Brain microvascular endothelial cell (primary cell): ENCODE measurements at regions not wholly inside any gene's neighbourhood (a gene's known extent, or its start where the extent isn't known, plus 50 kb on each side); places are given as distances from the start of the nearest gene placed in this dataset.

ENCODE experiments used
- DNase-seq: peaks from one replicate; pipeline ENCODE4 v3.0.0-alpha.2; 2020
- H3K27ac ChIP-seq: fragments of 250-450 bp; sonication (Bioruptor Pico); 2 replicates; pipeline ENCODE4 v1.5.1; 2020; ENCODE audit warnings: mild to moderate bottlenecking, moderate library complexity
- H3K27me3 ChIP-seq: fragments of 250-450 bp; sonication (Bioruptor Pico); replicated peaks from 2 replicates; pipeline ENCODE4 v1.5.1; 2020; ENCODE audit warnings: mild to moderate bottlenecking
- H3K36me3 ChIP-seq: fragments of 250-450 bp; sonication (Bioruptor Pico); replicated peaks from 2 replicates; pipeline ENCODE4 v1.5.1; 2020; ENCODE audit warnings: mild to moderate bottlenecking
- H3K4me3 ChIP-seq: 2 replicates; pipeline ENCODE4 v1.5.1; 2011; ENCODE audit warnings: low read depth, mild to moderate bottlenecking, control low read depth, low read length, moderate library complexity
- CTCF ChIP-seq: IDR thresholded peaks from 2 replicates; pipeline ENCODE4 v1.5.1; 2011; ENCODE audit warnings: low read depth, mild to moderate bottlenecking, moderate library complexity, low read length, control low read depth, inconsistent platforms; ENCODE audit errors: missing control alignments
- in situ Hi-C: cut with HindIII; loops from 2 replicates; pipeline ENCODE4 v1.10.0; 2017; ENCODE audit warnings: low sequenced_read_pairs, low pct_ligation_motif_present

DNA sequence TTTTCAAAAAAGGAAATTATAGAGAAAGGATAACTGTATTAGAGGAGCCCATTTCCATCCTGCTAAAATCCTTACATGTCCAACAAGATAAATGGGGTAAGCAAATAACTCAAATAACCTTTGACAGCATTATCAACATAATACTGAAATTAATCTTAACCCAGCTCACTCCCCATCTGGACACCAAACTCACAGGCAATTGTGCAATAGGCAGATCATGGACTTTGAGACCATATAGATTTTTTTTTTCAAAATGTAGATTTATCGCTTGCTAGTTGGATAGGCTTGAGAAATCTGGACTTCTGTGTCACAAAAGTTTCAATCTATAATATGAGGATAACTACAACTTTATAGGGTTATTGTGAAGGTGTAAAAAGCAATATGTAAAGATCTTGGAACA lies 134.4 kb upstream of the ASCC3 start:
- in situ Hi-C loops, result no loop called here
- Histone ChIP-seq H3K36me3 (no peaks in the 10 kb centered on the region), H3K4me3 (no peak overlapping the region), H3K27me3 (no peaks in the 10 kb centered on the region), H3K27ac (no peak overlapping the region)
- no peak for TF ChIP-seq CTCF
- DNase-seq, result no peak

- DNase-seq, result no peak
- no peak overlapping the region for H3K4me3 ChIP-seq
- no peak for TF ChIP-seq CTCF
- H3K27ac ChIP-seq, result no peak overlapping the region
- no peaks in the 10 kb centered on the region for H3K36me3 ChIP-seq
- no peaks in the 10 kb centered on the region for H3K27me3 ChIP-seq
- in situ Hi-C loops, result no loop called here
These were observed 135.0 kb upstream of the ASCC3 start for GRCh38 chr6:101016163-101016562.

DNA sequence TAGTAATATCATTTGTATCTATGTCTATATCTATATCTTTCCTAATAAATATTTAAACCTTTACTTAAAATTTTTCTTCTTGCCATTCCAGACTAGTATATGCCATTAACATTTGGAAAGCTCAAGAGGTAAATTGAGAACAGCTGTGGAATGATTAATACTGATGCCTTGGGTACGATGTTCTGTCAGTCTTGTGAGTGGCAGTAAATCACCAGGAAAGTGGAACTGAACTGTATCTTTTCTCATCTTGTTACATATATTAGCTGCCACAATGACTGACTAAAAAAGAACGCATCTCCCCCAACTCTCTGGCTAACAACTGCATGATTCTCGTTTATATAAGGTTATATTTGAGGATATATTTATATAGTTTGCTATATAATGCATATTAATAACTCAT lies 137.0 kb upstream of the ASCC3 start:
- H3K36me3 ChIP-seq, result no peaks in the 10 kb centered on the region
- no peak overlapping the region for H3K27ac ChIP-seq
- TF ChIP-seq CTCF, result no peak
- H3K27me3 ChIP-seq, result no peaks in the 10 kb centered on the region
- DNase-seq, result no peak
- in situ Hi-C loops, result no loop called here
- H3K4me3 ChIP-seq, result no peak overlapping the region

DNA sequence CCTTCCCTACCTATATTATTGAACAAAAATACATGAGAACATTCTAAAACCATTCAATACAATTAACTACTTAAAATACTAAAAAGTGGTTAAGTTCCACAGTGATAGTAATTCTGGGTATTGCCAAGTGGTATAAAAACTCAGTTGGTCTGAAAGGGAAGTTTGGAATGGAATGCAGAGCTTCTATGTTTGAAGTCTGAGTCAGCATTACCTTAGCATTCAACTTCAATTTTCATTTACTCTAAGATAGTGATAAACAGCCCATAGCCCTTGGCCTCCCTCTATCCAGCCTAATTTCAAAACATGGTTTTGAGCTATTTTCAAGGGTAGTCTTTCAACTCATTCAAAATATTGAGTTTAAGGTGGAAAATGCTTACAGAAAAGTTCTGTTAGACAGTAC lies 140.4 kb upstream of the ASCC3 start:
- Histone ChIP-seq H3K36me3 (no peaks in the 10 kb centered on the region), H3K27ac (no peak overlapping the region), H3K27me3 (no peaks in the 10 kb centered on the region), H3K4me3 (no peak overlapping the region)
- in situ Hi-C loops, result no loop called here
- no peak for TF ChIP-seq CTCF
- DNase-seq, result no peak

GRCh38 chr6:101042966-101043365 lies 161.8 kb upstream of the ASCC3 start:
- no peak for TF ChIP-seq CTCF
- no peak overlapping the region for H3K4me3 ChIP-seq
- no peaks in the 10 kb centered on the region for H3K36me3 ChIP-seq
- H3K27ac ChIP-seq, result no peak overlapping the region
- in situ Hi-C loops, result no loop called here
- DNase-seq, result no peak
- H3K27me3 ChIP-seq, result no peaks in the 10 kb centered on the region

DNA sequence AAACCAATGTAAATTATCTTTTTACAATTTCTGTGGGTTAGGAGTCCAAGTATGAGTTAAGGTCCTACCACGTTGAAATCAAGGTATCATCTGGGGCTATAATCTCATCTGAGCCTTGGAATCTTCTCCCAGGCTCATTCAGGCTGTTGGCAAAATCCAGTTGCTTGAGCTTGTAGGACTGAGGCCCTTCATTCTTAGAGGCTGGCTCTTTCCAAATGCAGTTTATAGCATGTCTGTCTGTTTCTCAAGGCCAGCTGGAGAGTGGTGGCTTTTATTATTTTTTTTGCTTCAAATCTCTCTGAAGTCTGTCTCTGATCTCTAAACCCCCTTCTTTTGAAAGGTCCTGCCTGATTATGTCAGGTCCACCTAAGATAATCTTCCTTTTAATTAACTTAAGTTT lies 177.2 kb upstream of the ASCC3 start:
- Histone ChIP-seq H3K36me3 (no peaks in the 10 kb centered on the region), H3K27me3 (no peaks in the 10 kb centered on the region), H3K27ac (no peak overlapping the region), H3K4me3 (no peak overlapping the region)
- no peak for DNase-seq
- TF ChIP-seq CTCF, result no peak
- in situ Hi-C loops, result no loop called here
